GM21529 (cell line): ENCODE measurements at regions not wholly inside any gene's neighbourhood (a gene's known extent, or its start where the extent isn't known, plus 50 kb on each side); places are given as distances from the start of the nearest gene placed in this dataset.
"Not testable (repeated sequence)": the region's sequence is repeated elsewhere in the genome, so short reads cannot be mapped to it uniquely, and the experiment has no call there.

Source experiments
- ATAC-seq: cut with Tn5 transposase; IDR thresholded peaks from one replicate; pipeline ENCODE4 v1.9.1; 2021; ENCODE audit not compliant: unreplicated experiment

DNA sequence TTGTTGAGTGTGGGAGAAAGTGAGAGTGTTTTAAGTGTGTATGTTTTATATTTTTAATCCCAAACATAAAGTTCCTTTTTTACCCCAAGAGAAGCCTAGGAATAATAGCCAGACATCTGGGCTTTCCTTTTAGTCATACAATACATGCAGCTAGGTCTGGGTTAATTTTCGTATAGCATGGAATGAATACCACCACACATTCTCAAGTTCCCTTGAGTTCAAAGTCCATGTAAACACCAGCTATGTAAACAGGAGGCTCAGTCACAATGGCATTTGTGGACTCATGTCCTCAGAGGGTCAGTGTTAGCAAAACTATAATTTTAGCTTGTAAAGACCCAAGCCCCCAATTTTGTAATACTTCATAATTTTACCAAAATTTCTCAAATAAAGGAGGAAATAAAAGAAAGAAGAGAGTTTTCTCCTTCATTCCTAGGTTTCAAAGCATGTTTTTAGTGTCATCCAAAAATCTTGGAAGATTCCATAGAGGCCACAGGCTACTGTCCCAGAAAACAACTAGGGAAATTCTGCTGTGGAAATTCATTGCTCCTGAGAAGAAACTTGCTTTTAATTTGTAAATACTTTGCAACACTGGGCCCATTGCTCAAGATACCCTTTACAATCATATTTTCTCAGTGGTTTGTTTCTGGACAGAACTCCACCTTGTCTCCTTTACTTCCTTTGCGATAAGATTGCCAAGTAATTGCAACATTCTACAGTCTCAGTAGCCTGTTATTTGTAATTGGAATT is 671.2 kb downstream of the COL12A1 start:
- ATAC-seq: no peak

DNA sequence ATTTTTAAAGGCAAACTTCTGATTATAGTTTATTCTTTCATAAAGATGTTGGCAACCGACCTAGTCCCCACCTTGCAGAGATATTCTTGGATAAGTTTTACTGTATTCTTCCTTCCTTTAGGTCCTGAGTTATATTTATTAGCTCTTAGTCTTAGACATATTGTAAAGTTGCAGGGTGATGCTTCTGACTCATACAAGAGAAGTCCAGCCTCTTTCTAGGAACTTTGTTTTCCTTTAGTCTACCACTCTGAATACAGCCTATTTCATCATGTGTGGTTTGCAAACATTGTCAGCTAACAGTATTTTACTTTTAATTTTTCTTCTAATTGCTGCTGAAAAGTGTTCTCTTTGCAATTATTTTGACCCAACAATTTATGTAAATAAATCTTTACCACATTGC is 686.7 kb downstream of the COL12A1 start:
- ATAC-seq: no peak

GRCh38 chr6:74518035-74518434 is 687.8 kb downstream of the COL12A1 start:
- ATAC-seq: no peak

GRCh38 chr6:74510878-74511277 is 695.0 kb downstream of the COL12A1 start:
- no peak for ATAC-seq

DNA sequence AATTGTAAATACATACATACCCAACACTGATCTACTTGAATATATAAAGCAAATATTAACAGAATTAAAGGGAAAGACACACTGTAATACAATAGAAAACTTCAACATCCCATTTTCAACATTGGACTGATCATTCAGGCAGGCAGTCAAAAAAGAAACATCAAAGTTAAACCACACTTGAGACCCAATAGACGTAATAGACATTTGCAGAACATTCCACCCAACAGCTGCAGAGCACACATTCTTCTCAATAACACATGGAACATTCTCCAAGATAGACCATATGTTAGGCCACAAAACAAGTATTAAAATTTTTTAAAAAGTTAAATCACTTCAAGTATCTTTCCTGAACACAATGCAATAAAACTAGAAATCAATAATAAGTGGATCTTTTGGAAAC is 698.2 kb downstream of the COL12A1 start:
- ATAC-seq: no peak

DNA sequence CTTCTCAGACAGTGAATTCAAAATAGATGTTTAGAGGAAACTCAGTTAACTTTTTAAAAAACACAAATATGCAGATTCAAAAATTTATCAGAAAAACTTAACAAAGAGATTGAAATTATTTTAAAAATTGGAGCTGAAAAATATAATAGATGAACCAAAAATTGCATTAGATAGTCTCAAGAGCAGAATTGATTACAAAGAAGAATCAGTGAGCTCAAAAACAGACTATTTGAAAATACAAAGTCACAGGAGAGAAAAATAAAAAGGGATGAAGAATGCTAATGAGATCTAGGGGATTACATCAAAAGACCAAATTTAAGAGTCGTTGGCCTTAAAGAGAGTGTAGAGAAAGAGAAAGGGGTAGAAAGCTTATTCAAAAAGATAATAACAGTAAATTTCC is 700.5 kb downstream of the COL12A1 start:
- ATAC-seq: no peak

DNA sequence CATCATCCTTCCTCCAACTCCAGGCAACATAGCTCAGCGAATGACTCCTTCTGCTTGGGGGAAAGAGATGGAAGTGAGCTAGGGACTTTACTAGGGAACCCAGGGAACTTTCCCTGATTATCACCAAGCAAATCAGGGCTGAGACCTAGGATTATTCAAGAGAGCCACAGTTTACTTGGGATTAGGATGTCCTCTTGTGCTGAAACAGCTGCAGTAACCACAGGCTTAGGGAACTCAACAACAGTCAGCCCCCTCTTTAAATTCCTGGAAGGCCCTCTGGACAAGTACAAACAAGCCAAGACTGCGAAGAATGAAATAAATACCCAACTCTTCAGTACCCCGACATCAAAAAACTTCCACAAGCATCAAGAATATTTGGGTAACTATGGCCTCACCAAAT is 700.9 kb downstream of the COL12A1 start:
- no peak for ATAC-seq

DNA sequence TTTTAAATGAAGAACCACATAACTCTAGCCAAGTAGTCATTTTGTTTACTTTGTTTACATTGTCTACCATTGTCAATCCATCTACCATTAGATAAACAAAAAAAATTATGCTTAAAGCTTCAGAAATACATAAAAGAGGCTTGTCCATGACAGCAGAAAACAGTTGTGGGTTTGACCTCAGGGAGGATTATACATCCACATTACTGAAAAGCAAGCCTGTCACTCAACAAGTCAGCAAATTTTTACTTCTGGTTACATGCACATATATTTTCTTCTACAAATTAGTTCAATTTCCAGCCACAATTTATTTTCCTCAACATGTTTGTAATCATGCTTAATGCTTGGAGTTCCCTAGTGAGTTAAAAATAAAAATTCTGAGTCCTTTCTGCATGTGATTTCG is 713.3 kb downstream of the COL12A1 start:
- ATAC-seq: no peak

GRCh38 chr6:74491844-74492374 is 713.9 kb downstream of the COL12A1 start:
- ATAC-seq: no peak

DNA sequence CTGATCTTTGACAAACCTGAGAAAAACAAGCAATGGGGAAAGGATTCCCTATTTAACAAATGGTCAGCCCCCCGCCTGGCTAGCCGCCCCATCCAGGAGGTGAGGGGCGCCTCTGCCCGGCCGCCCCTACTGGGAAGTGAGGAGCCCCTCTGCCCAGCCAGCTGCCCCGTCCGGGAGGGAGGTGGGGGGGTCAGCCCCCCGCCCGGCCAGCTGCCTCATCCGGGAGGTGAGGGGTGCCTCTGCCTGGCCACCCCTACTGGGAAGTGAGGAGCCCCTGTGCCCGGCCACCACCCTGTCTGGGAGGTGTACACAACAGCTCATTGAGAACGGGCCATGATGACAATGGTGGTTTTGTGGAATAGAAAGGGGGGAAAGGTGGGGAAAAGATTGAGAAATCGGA is 717.1 kb downstream of the COL12A1 start:
- not testable (repeated sequence) for ATAC-seq

GRCh38 chr6:74482180-74482579 is 723.7 kb downstream of the COL12A1 start:
- no peak for ATAC-seq

DNA sequence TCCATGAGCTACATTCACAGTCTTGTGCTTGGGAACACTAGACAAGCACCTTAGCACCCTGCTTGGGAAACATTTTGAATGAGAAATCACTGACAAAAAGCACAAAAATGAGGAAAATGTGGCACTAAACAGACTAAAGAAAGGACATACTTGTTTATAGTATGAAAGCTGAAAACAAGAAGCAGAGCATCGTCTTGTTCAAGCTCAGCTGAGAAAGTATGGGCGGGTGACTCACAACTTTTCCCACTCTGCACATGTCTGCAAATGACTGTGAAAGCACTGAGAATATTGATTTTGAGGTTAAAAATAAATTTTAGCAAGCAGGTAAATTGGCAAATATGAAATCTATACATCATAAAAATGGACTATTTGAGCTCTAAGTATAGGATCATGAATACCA is 725.3 kb downstream of the COL12A1 start:
- no peak for ATAC-seq

- ATAC-seq: no peak
These were observed 725.9 kb downstream of the COL12A1 start for GRCh38 chr6:74479960-74480359.

- ATAC-seq: no peak
These were observed 726.4 kb downstream of the COL12A1 start for GRCh38 chr6:74479420-74479819.

DNA sequence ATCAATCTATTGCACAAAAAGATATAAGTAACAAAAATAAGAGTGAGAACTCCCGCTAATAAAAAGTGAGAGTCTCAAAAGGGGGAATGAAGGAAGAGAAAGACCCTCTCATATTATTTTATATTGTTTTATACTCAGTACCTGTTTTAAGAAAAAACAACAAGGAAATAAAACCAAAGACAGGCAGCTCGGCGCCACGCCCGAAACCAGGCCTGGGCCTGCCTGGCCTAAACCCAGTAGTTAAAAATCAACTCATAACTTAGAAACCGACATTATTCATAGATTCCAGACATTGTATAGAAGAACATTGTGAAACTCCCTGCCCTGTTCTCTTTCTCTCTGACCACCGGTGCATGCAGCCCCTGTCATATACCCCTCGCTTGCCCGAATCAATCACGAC is 731.8 kb downstream of the COL12A1 start:
- ATAC-seq: not testable (repeated sequence)

DNA sequence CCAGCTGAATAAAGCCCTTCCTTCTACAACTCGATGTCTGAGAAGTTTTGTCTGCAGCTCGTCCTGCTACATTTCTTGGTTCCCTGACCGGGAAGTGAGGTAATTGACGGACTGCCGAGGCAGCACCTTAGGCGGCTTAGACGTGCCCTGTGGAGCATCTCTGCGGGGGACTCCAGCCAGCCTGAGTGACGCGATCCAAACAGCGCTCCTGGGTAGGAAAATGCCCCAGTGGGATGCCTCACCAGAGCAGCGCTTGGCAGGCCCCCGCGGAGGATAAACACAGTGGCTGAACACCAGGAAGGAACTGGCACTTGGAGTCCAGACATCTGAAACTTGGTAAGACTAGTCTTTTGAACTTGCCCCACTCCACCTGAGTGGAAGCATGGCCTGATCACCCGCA is 737.3 kb downstream of the COL12A1 start:
- not testable (repeated sequence) for ATAC-seq

DNA sequence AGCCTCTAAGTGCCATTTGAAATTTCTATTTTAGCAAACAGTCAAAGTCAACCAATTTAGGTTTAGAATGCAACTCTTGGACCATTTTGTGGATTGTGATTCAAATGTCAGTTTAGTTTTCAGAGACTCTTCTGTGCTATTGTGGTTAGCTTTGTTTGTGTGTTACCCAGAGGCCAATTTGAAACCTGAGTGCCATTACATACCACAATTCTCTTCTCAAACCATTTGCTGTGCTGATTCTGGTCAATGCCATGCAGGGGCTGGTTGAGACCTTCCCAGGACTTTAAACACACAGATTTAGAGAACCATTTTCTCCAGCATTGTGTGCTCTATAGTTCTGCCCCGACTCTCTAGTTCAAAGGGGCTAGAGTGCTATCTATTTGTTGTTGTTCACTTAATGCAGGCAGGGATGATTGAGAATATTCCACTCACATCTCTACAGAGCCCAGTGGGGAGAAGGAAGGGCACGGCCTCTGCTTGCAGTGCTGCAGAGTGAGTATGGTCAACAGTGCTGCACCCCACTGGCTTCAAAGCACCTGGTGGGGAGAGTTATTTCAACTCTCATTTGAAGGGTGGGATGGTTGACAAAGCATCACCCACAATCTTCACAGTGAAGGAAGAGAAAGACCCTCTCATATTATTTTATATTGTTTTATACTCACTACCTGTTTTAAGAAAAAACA is 738.2 kb downstream of the COL12A1 start:
- no peak for ATAC-seq

DNA sequence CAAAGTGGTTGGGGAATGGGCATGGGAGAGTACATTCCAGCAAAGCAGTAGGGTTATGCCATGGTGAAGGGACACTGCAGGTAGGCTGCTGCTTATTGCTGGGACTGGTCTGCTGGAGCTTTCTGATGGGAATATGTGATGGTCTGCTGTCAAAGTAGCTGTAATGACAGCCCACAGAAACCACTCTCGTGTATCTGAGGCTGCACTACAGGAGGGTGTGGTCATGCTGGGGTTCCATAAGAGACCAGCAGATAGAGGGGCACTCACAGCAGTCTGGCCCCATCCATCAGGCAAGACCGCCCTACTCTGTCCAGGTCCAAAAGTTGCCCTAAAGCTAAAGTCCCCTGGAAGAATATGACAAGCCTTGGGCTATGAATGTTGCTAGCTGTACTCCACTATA is 739.3 kb downstream of the COL12A1 start:
- no peak for ATAC-seq

GRCh38 chr6:74459260-74459659 is 746.6 kb downstream of the COL12A1 start:
- ATAC-seq: no peak

GRCh38 chr6:74458536-74458935 is 747.3 kb downstream of the COL12A1 start:
- no peak for ATAC-seq

- no peak for ATAC-seq
These were observed 750.1 kb downstream of the COL12A1 start for GRCh38 chr6:74455786-74456185.

GRCh38 chr6:74451953-74452352 is 753.9 kb downstream of the COL12A1 start:
- ATAC-seq: no peak
